ENCODE measurements at regions not wholly inside any gene's neighbourhood (a gene's known extent, or its start where the extent isn't known, plus 50 kb on each side); places are given as distances from the start of the nearest gene placed in this dataset.

GRCh38 chr3:84039099-84039498 is 919.7 kb upstream of the CADM2 start:
- DNase-seq (ENCODE audit: low read depth, low spot score), result no peak

GRCh38 chr3:84042399-84043106 is 916.2 kb upstream of the CADM2 start:
- DNase-seq (ENCODE audit: low read depth, low spot score), result no peak

- peak; percentile 53 for DNase-seq (ENCODE audit: low read depth, low spot score)
These were observed 891.9 kb upstream of the CADM2 start for GRCh38 chr3:84066915-84067314.

GRCh38 chr3:84073664-84074063 is 885.1 kb upstream of the CADM2 start:
- DNase-seq (ENCODE audit: low read depth, low spot score), result no peak

GRCh38 chr3:84074767-84075166 is 884.0 kb upstream of the CADM2 start:
- DNase-seq (ENCODE audit: low read depth, low spot score), result no peak

DNA sequence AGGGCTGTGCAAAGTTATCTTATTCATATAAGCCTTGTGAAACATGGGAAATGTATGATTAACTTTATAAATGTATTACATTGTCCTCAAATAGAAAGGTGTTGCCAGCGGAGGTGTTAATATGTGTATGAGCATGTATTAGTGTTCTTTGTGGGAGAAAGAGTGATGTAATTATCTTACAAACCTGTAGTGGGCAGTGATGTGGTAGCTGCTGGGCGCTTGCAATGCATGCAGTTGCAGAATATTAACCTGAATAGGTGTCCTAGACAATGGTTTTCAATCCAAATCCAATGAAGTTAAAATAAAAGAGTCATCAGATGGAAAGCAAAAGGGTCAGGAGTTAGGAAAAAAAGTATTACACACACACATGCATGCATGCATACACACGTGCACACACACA is 881.3 kb upstream of the CADM2 start:
- no peak for DNase-seq (ENCODE audit: low read depth, low spot score)

GRCh38 chr3:84082726-84083125 is 876.1 kb upstream of the CADM2 start:
- no peak for DNase-seq (ENCODE audit: low read depth, low spot score)

- DNase-seq (ENCODE audit: low read depth, low spot score), result no peak
These were observed 865.9 kb upstream of the CADM2 start for GRCh38 chr3:84092907-84093306.

- DNase-seq (ENCODE audit: low read depth, low spot score), result no peak
These were observed 862.6 kb upstream of the CADM2 start for GRCh38 chr3:84096188-84096587.

GRCh38 chr3:84100861-84101260 is 857.9 kb upstream of the CADM2 start:
- DNase-seq (ENCODE audit: low read depth, low spot score), result no peak

- DNase-seq (ENCODE audit: low read depth, low spot score), result no peak
These were observed 850.3 kb upstream of the CADM2 start for GRCh38 chr3:84108442-84108971.

DNA sequence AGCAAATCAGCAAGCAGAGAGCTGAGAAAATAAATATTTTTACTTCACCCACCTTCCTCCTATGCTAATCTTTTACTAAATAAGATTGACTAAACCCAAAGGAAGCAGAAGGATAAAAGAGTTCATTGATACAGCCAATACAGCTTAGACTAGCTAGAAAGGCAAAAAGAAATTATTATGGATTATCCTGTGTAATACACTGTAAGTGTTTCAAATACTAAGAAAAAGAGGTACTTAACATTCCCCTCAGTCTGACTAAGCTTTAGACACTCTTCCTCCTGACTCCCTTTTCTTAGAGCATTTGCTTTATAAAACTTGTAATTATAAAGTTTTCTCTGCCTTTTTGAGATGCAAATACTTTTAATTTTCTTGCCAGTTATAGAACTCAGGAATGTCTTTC is 848.9 kb upstream of the CADM2 start:
- no peak for DNase-seq (ENCODE audit: low read depth, low spot score)

DNA sequence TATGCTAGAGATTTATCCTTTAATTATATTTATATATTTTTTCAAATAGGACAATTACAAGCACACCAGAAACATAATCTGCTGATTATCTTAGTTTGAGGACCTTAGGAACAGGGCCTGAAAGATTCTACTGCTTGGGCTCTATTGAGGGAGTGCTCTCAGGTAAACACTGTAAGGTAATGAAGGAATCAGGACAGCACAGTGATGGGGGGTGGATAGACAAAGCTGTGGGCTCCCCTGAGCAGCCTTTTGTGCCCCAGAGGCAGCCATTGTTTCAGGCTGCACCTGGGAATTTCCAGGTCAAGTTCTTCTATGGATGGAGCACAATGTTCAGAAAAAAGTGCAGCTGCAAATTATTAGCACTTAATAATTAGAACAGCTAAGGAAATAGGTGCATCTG is 848.0 kb upstream of the CADM2 start:
- no peak for DNase-seq (ENCODE audit: low read depth, low spot score)

- no peak for DNase-seq (ENCODE audit: low read depth, low spot score)
These were observed 833.5 kb upstream of the CADM2 start for GRCh38 chr3:84125201-84125721.

GRCh38 chr3:84125760-84126159 is 833.0 kb upstream of the CADM2 start:
- no peak for DNase-seq (ENCODE audit: low read depth, low spot score)

GRCh38 chr3:84126160-84126559 is 832.6 kb upstream of the CADM2 start:
- no peak for DNase-seq (ENCODE audit: low read depth, low spot score)

DNA sequence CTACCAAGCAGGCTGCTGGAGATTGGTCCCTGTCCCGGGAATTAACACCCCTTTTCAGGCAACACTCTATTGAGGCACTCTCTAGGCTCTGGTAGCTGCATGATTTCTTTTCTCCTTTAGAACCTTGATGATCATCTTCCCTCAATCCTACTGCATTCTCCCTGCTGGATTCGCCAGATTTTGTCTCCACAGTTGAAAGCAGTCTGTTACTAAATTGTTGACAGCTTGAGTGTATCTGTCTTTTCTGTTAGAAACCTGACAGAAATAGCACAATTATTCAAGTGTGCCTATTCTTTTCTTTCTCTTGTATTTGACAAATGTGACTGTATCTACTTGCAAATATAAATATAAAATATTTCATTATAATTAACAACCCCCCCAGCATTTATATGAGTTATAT is 830.8 kb upstream of the CADM2 start:
- DNase-seq (ENCODE audit: low read depth, low spot score), result no peak

GRCh38 chr3:84136425-84136824 is 822.4 kb upstream of the CADM2 start:
- no peak for DNase-seq (ENCODE audit: low read depth, low spot score)

DNA sequence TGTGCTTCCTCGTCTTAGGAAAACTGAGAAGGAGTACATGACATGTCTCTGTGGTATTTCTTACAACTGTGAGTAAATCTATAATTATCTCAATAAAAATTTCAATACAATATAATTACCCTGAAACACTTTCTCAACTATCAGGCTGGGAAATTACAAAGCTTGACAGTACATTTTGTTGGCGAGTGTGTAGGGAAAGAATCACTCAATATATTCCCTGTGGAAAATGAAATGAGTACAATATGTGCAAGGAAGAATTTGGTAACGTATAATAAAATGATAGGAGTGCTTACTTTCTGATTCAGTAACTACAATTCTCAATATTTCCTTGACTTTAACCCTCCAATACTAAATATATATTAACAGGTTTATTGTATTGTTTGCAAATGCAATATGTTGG is 818.2 kb upstream of the CADM2 start:
- DNase-seq (ENCODE audit: low read depth, low spot score), result no peak

DNA sequence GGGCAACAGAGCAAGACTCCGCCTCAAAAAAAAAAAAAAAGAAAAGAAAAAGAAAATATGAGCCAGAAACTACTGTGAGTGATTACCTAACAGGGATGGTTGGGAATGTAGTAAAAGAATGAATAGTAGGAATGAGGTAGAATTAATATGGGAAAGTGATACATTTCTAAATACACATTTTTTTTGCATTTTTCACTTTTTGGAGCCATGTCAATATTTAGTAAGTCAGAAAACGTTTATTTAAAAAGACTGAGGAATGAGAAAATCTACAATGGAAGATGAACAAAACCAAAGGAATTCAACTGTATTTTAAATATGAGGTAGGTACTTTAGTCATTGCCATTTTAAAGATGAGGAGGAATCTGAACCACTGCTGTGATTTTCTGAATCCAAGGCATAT is 817.2 kb upstream of the CADM2 start:
- DNase-seq (ENCODE audit: low read depth, low spot score), result no peak

GRCh38 chr3:84165328-84165727 is 793.5 kb upstream of the CADM2 start:
- no peak for DNase-seq (ENCODE audit: low read depth, low spot score)

DNA sequence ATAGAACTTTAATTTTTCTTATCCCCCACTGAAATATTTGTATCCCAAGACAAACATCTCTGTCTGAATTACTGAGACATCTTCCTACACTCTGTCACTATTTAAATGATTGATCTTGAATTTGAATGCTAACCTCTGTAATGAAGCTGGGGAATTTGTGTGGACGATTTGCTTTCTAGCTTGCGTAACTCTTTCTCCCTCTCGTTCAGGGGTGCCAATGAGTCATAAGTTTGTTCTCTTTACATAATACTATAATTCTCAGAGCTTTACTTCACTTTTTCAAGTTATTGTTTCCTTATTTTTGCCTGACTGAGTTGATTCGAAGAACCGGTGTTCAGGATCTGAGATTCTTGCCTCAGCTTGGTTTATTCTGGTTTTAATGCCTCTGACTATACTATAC is 783.3 kb upstream of the CADM2 start:
- DNase-seq (ENCODE audit: low read depth, low spot score), result no peak

DNA sequence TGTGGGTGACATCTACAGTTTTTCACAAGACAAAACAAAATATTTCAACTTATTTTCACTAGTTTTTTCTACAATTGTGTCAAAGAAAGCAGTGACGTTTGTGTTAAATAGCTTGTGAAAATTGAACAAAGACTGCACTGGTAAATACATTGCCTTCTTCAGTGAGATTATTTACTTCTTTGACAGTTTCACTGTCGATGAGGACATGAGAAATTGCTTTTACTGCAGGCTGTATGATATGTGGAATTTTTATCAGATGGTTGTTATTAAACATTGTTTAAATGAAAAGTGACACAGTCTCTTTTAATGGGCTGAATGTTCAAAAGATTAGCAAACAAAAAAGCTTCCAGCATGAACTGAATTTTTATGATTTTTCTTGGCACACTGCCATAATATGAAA is 773.9 kb upstream of the CADM2 start:
- no peak for DNase-seq (ENCODE audit: low read depth, low spot score)

- DNase-seq (ENCODE audit: low read depth, low spot score), result no peak
These were observed 764.8 kb upstream of the CADM2 start for GRCh38 chr3:84194029-84194428.
